ENCODE measurements at regions not wholly inside any gene's neighbourhood (a gene's known extent, or its start where the extent isn't known, plus 50 kb on each side); places are given as distances from the start of the nearest gene placed in this dataset.

- no peak for TF ChIP-seq ZMIZ1 (IDR thresholded peaks at IDR 0.05; ENCODE audit: low read depth in 2 of 2, low read length in 2 of 2)
Observed at GRCh38 chr9:30677221-30677620, 1707.2 kb upstream of the ACO1 start (continued).

- Histone ChIP-seq H3K9me1 (ENCODE audit: control insufficient read depth, insufficient read depth, low read length) (no peaks in the 10 kb centered on the region), H3K4me1 (replicated peaks in 1 of 2; ENCODE audit: control insufficient read depth in 2 of 2, insufficient read depth in 2 of 2, low read length in 2 of 2) (no peaks in the 10 kb centered on the region), H3K27me3 (ENCODE audit: control insufficient read depth in 2 of 2, insufficient read depth in 2 of 2, low read length in 2 of 2) (no peaks in the 10 kb centered on the region), H4K20me1 (replicated peaks; ENCODE audit: control insufficient read depth, insufficient read depth, low read length) (no peaks in the 10 kb centered on the region), H3K27ac (ENCODE audit: extremely low read depth, low read depth, low read length) (no peak overlapping the region), H3K4me3 (no peak overlapping the region), H3K9ac (ENCODE audit: insufficient read depth in 1 of 2, low read depth in 2 of 2, low read length in 2 of 2) (no peak overlapping the region), H2AFZ (ENCODE audit: low read depth, low read length) (no peak overlapping the region), H3K4me2 (ENCODE audit: insufficient read depth, low read length) (no peak overlapping the region), H3K9me3 (replicated peaks; ENCODE audit: control insufficient read depth, insufficient read depth, low read depth, low read length) (no peaks in the 10 kb centered on the region), H3K36me3 (ENCODE audit: control insufficient read depth, insufficient read depth, low read length) (no peaks in the 10 kb centered on the region), H3K79me2 (ENCODE audit: control insufficient read depth, insufficient read depth, low read length) (no peaks in the 10 kb centered on the region)
- no peak for FAIRE-seq
- WGBS (ENCODE audit: insufficient coverage, low coverage, missing lambda C conversion rate) = no CpG with 5 or more reads among the region's 14 CpGs
- ChIA-PET CTCF (ENCODE audit: low intra/inter-chr PET ratio) (no interaction called here), POLR2A (no interaction called here)
- no TSS peak for BruUV-seq (replicated peaks)
- TF ChIP-seq ZNF592 (IDR thresholded peaks at IDR 0.05) = no peak
- no peak for TF ChIP-seq CHD4 (IDR thresholded peaks at IDR 0.05; ENCODE audit: insufficient read depth, insufficient replicate concordance, low read depth, low read length, poor library complexity, severe bottlenecking)
- no peak for TF ChIP-seq ZNF384 (IDR thresholded peaks at IDR 0.05; ENCODE audit: low read depth, low read length)
- TF ChIP-seq DMBX1 (CRISPR knock-in tag; IDR thresholded peaks at IDR 0.05; ENCODE audit: borderline replicate concordance) = no peak
- no peak for TF ChIP-seq DLX4 (CRISPR knock-in tag; IDR thresholded peaks at IDR 0.05)
- TF ChIP-seq RBM15 (IDR thresholded peaks at IDR 0.05; ENCODE audit: insufficient read depth, low read length) = no peak
- TF ChIP-seq FOXK1 (CRISPR knock-in tag; IDR thresholded peaks at IDR 0.05; ENCODE audit: borderline replicate concordance) = no peak
- DNase-seq (ENCODE audit: extremely low read depth in 1 of 4, low spot score in 3 of 4) = no peak
- in situ Hi-C loops (cut with MboI) = no loop called here
- intact Hi-C loops (cut with micrococcal nuclease) = no loop called here
- ATAC-seq = no peak
Observed at GRCh38 chr9:30688801-30689200, 1695.6 kb upstream of the ACO1 start.

Measured in K562 (cell line).